Mesothelial cell of epicardium (in vitro differentiated cells): ENCODE measurements at regions not wholly inside any gene's neighbourhood (a gene's known extent, or its start where the extent isn't known, plus 50 kb on each side); places are given as distances from the start of the nearest gene placed in this dataset.
A peak's percentile ranks its signal among the peaks of the same experiment; 100 is the strongest.

Experiments
- DNase-seq, 2 experiments: peaks; one replicate each; pipeline ENCODE4 v3.0.0; 2021; ENCODE audit warnings: low spot score in 2 of 2; ENCODE audit not compliant: unreplicated experiment in 2 of 2
- H3K27ac Mint-ChIP-seq: 2 replicates; pipeline ENCODE4 v1.8.0; 2021; ENCODE audit warnings: mixed read lengths
- H3K27me3 Mint-ChIP-seq: 2 replicates; pipeline ENCODE4 v1.8.0; 2021; ENCODE audit warnings: low read depth, mixed read lengths
- H3K36me3 Mint-ChIP-seq: 2 replicates; pipeline ENCODE4 v1.8.0; 2021; ENCODE audit warnings: mixed read lengths
- H3K4me1 Mint-ChIP-seq: 2 replicates; pipeline ENCODE4 v1.8.0; 2021; ENCODE audit warnings: mixed read lengths
- H3K4me3 Mint-ChIP-seq: 2 replicates; pipeline ENCODE4 v1.8.0; 2021; ENCODE audit warnings: mild to moderate bottlenecking, moderate library complexity, mixed read lengths
- H3K9me3 Mint-ChIP-seq: 2 replicates; pipeline ENCODE4 v1.8.0; 2021; ENCODE audit warnings: mixed read lengths
- CTCF ChIP-seq: fragments of 200-600 bp; sonication (generic); IDR thresholded peaks from one replicate; pipeline ENCODE4 v1.5.0; 2021; ENCODE audit warnings: antibody characterized with exemption; ENCODE audit not compliant: unreplicated experiment

- Mint-ChIP-seq H3K9me3 (no peaks in the 10 kb centered on the region), H3K36me3 (no peaks in the 10 kb centered on the region), H3K4me1 (peaks cover 37% of the 10 kb centered on the region), H3K27me3 (no peaks in the 10 kb centered on the region), H3K4me3 (no peak overlapping the region), H3K27ac (no peak overlapping the region)
- no peak for TF ChIP-seq CTCF
- DNase-seq: no peak
Measured at GRCh38 chr7:13152755-13153154, 465.3 kb downstream of the ARL4A start.

GRCh38 chr7:13153266-13153665 is 465.8 kb downstream of the ARL4A start:
- Mint-ChIP-seq H3K36me3 (no peaks in the 10 kb centered on the region), H3K4me1 (peaks cover 37% of the 10 kb centered on the region), H3K27ac (peak overlapping the region; percentile 83), H3K4me3 (no peak overlapping the region), H3K9me3 (no peaks in the 10 kb centered on the region), H3K27me3 (no peaks in the 10 kb centered on the region)
- no peak for TF ChIP-seq CTCF
- DNase-seq: no peak

GRCh38 chr7:13153742-13154141 is 466.3 kb downstream of the ARL4A start:
- TF ChIP-seq CTCF: no peak
- no peaks in the 10 kb centered on the region for H3K27me3 Mint-ChIP-seq
- H3K4me1 Mint-ChIP-seq: peaks cover 37% of the 10 kb centered on the region
- H3K27ac Mint-ChIP-seq: peak overlapping the region; percentile 83
- no peaks in the 10 kb centered on the region for H3K9me3 Mint-ChIP-seq
- no peaks in the 10 kb centered on the region for H3K36me3 Mint-ChIP-seq
- no peak for DNase-seq
- H3K4me3 Mint-ChIP-seq: no peak overlapping the region

- Mint-ChIP-seq H3K36me3 (no peaks in the 10 kb centered on the region), H3K27me3 (no peaks in the 10 kb centered on the region), H3K9me3 (no peaks in the 10 kb centered on the region), H3K27ac (peak overlapping the region; percentile 91), H3K4me3 (no peak overlapping the region), H3K4me1 (peaks cover 45% of the 10 kb centered on the region)
- DNase-seq: no peak
- TF ChIP-seq CTCF: no peak
Measured at GRCh38 chr7:13155188-13155587, 467.8 kb downstream of the ARL4A start.

GRCh38 chr7:13159003-13159402 is 471.6 kb downstream of the ARL4A start:
- DNase-seq: no peak
- Mint-ChIP-seq H3K4me3 (no peak overlapping the region), H3K27me3 (no peaks in the 10 kb centered on the region), H3K36me3 (no peaks in the 10 kb centered on the region), H3K27ac (no peak overlapping the region), H3K9me3 (no peaks in the 10 kb centered on the region), H3K4me1 (peaks cover 26% of the 10 kb centered on the region)
- no peak for TF ChIP-seq CTCF
